ENCODE measurements at regions not wholly inside any gene's neighbourhood (a gene's known extent, or its start where the extent isn't known, plus 50 kb on each side); places are given as distances from the start of the nearest gene placed in this dataset.

DNA sequence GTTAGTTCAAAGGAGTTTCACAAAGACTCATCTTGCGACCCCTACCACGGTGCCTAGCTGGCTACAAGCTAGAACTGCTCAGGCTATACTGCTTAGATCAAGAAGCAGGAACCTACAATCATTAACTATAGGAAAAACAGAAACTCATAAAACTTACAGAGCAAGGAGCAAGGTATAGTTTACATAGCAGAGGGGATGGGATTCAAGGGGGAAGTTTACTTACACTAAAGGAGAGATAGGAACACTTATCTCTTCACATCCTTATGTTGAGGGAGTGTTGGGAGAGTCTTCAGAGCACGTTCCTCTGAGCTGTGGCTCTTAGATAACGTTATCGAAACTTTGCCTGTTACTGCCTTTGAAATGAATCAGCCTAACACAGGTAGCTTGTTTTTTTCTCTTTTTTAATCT, 58.1 kb downstream of the FSCB start:
- TF ChIP-seq PPARA (CRISPR knock-in tag; IDR thresholded peaks at IDR 0.05; ENCODE audit: borderline replicate concordance), result no peak
- TF ChIP-seq, protein P1, sequence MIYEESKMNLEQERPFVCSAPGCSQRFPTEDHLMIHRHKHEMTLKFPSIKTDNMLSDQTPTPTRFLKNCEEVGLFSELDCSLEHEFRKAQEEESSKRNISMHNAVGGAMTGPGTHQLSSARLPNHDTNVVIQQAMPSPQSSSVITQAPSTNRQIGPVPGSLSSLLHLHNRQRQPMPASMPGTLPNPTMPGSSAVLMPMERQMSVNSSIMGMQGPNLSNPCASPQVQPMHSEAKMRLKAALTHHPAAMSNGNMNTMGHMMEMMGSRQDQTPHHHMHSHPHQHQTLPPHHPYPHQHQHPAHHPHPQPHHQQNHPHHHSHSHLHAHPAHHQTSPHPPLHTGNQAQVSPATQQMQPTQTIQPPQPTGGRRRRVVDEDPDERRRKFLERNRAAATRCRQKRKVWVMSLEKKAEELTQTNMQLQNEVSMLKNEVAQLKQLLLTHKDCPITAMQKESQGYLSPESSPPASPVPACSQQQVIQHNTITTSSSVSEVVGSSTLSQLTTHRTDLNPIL (CRISPR knock-in tag; IDR thresholded peaks at IDR 0.05; ENCODE audit: low read depth), result no peak
- no peak for TF ChIP-seq ZNF8 (CRISPR knock-in tag; IDR thresholded peaks at IDR 0.05)
- no peak for TF ChIP-seq ZC3H10 (CRISPR knock-in tag; IDR thresholded peaks at IDR 0.05)
